ENCODE measurements at regions not wholly inside any gene's neighbourhood (a gene's known extent, or its start where the extent isn't known, plus 50 kb on each side); places are given as distances from the start of the nearest gene placed in this dataset.

- TF ChIP-seq CTCF (IDR thresholded peaks at IDR 0.05): no peak
- TF ChIP-seq EP300 (IDR thresholded peaks at IDR 0.05; ENCODE audit: low read depth): no peak
- no peak for TF ChIP-seq POLR2A (IDR thresholded peaks at IDR 0.05)
Measured at GRCh38 chr10:21169271-21169670, 272.2 kb upstream of the NEBL start.
